Germinal center (tissue), 1 donor: ENCODE measurements at regions not wholly inside any gene's neighbourhood (a gene's known extent, or its start where the extent isn't known, plus 50 kb on each side); places are given as distances from the start of the nearest gene placed in this dataset.

Source experiments
- DNase-seq: peaks from one replicate; pipeline ENCODE4 v3.0.0; 2012; ENCODE audit warnings: mixed read lengths, low spot score

GRCh38 chr9:82320566-82320965 lies 332.0 kb downstream of the SPATA31D1 start:
- DNase-seq, result no peak

- DNase-seq, result no peak
Measured at GRCh38 chr9:82325907-82326306, 337.3 kb downstream of the SPATA31D1 start.

GRCh38 chr9:82327641-82328040 lies 339.1 kb downstream of the SPATA31D1 start:
- no peak for DNase-seq

- DNase-seq, result no peak
Measured at GRCh38 chr9:82331079-82331478, 342.5 kb downstream of the SPATA31D1 start.

GRCh38 chr9:82332018-82332773 lies 343.6 kb downstream of the SPATA31D1 start:
- no peak for DNase-seq

- no peak for DNase-seq
Measured at GRCh38 chr9:82332774-82333152, 344.2 kb downstream of the SPATA31D1 start.

GRCh38 chr9:82333671-82334070 lies 345.1 kb downstream of the SPATA31D1 start:
- DNase-seq, result no peak

GRCh38 chr9:82334286-82334685 lies 345.7 kb downstream of the SPATA31D1 start:
- DNase-seq, result no peak

- no peak for DNase-seq
Measured at GRCh38 chr9:82337351-82337750, 348.8 kb downstream of the SPATA31D1 start.

- no peak for DNase-seq
Measured at GRCh38 chr9:82342046-82342445, 353.5 kb downstream of the SPATA31D1 start.

GRCh38 chr9:82346040-82346439 lies 357.5 kb downstream of the SPATA31D1 start:
- no peak for DNase-seq

- no peak for DNase-seq
Measured at GRCh38 chr9:82353631-82354278, 365.2 kb downstream of the SPATA31D1 start.

GRCh38 chr9:82354279-82354659 lies 365.7 kb downstream of the SPATA31D1 start:
- DNase-seq, result no peak

- no peak for DNase-seq
Measured at GRCh38 chr9:82356131-82356530, 367.6 kb downstream of the SPATA31D1 start.

GRCh38 chr9:82356871-82357270 lies 368.3 kb downstream of the SPATA31D1 start:
- DNase-seq, result no peak

- DNase-seq, result no peak
Measured at GRCh38 chr9:82363198-82363597, 374.6 kb downstream of the SPATA31D1 start.

GRCh38 chr9:82363682-82364081 lies 375.1 kb downstream of the SPATA31D1 start:
- DNase-seq, result no peak

- no peak for DNase-seq
Measured at GRCh38 chr9:82367016-82367415, 378.4 kb downstream of the SPATA31D1 start.

GRCh38 chr9:82367929-82368328 lies 379.4 kb downstream of the SPATA31D1 start:
- no peak for DNase-seq

- DNase-seq, result no peak
Measured at GRCh38 chr9:82369251-82369945, 380.8 kb downstream of the SPATA31D1 start.

GRCh38 chr9:82375041-82375440 lies 386.5 kb downstream of the SPATA31D1 start:
- DNase-seq, result no peak

- DNase-seq, result no peak
Measured at GRCh38 chr9:82376677-82377232, 388.2 kb downstream of the SPATA31D1 start.
